ENCODE measurements at regions not wholly inside any gene's neighbourhood (a gene's known extent, or its start where the extent isn't known, plus 50 kb on each side); places are given as distances from the start of the nearest gene placed in this dataset.
"Not testable (repeated sequence)": the region's sequence is repeated elsewhere in the genome, so short reads cannot be mapped to it uniquely, and the experiment has no call there.

DNA sequence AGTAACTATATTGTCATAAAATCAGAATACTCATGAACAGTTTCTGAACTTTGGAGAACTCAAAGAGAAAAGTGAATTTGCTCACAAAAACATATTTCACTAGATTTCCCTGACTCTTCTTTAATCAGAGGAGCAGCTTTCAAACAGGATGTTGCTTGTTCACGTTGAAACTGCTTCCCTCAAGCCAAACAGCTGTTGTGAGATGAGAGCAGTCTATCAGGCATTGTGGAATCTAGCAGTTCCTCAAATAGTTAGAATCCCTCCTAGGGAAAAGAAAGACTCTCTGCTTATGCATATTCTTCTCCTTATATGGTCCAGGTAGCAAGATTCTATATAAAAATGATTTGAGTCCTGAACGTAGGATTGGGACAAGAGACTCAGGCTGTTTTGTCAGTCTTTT, 1012.1 kb downstream of the FAM133A start:
- CTCF ChIA-PET = no interaction called here
- no peak for ATAC-seq (ENCODE audit: low read depth)

DNA sequence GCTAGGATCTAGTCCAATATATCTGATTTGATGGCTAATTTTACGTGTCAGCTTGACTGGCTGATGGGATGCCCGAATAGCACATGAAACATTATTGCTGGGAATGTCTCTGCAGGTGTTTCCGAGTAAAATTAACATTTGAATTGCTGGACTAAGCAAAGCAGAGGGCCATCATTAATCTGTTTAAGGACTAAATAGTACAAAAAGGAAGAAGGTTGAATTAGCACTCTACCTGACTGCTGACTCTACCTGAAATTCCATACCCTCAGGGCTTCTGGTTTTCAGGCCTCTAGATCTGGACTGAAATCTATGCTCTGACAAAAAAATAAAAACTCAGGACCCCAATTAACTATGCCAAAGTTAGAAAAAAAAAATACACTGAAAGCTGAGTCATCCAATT, 1021.9 kb downstream of the FAM133A start:
- Mint-ChIP-seq H3K4me1 (no peaks in the 10 kb centered on the region), H3K36me3 (ENCODE audit: low read depth) (no peaks in the 10 kb centered on the region), H3K27ac (no peak overlapping the region), H3K4me3 (no peak overlapping the region), H3K27me3 (no peaks in the 10 kb centered on the region), H3K9me3 (no peaks in the 10 kb centered on the region)
- ChIA-PET POLR2A (no interaction called here), CTCF (no interaction called here)
- ATAC-seq (ENCODE audit: low read depth) (no peak), DNase-seq (no peak)
- intact Hi-C loops (cut with micrococcal nuclease) = no loop called here
- TF ChIP-seq CTCF (IDR thresholded peaks at IDR 0.05) = no peak

More for the DNA sequence above, 1012.1 kb downstream of the FAM133A start:
- Mint-ChIP-seq H3K4me3 (no peak overlapping the region), H3K4me1 (no peaks in the 10 kb centered on the region), H3K27ac (no peak overlapping the region), H3K36me3 (ENCODE audit: low read depth) (no peaks in the 10 kb centered on the region), H3K9me3 (no peaks in the 10 kb centered on the region), H3K27me3 (no peaks in the 10 kb centered on the region)
- intact Hi-C loops (cut with micrococcal nuclease) = no loop called here
- TF ChIP-seq CTCF (IDR thresholded peaks at IDR 0.05) = no peak
- DNase-seq = no peak
- POLR2A ChIA-PET = no interaction called here

DNA sequence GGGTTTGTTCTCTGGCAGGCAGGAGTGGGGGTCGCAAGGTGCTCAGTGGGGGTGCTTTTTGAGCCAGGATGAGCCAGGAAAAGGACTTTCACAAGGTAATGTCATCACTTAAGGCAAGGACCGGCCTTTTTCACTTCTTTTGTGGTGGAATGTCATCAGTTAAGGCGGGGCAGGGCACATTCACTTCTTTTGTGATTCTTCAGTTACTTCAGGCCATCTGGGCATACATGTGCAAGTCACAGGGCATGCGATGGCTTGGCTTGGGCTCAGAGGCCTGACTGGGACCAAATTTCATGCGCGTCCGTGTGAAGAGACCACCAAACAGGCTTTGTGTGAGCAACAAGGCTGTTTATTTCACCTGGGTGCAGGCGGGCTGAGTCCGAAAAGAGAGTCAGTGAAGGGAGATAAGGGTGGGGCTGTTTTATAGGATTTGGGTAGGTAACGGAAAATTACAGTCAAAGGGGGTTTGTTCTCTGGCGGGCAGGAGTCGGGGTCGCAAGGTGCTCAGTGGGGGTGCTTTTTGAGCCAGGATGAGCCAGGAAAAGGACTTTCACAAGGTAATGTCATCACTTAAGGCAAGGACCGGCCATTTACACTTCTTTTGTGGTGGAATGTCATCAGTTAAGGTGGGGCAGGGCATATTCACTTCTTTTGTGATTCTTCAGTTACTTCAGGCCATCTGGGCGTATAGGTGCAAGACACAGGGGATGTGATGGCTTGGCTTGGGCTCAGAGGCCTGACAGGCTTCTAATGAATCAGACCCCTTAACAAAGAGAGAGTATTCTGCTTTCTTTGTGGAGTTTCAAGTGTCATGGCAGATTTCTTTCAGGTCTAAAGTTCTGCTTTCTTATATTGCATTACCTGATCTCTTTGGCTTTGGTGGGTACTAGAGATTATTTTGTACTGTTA, 1030.6 kb downstream of the FAM133A start:
- ATAC-seq (ENCODE audit: low read depth); H3K9me3 Mint-ChIP-seq; H3K36me3 Mint-ChIP-seq (ENCODE audit: low read depth); H3K27me3 Mint-ChIP-seq; DNase-seq; POLR2A ChIA-PET; CTCF ChIA-PET; H3K4me1 Mint-ChIP-seq; H3K4me3 Mint-ChIP-seq; intact Hi-C loops (cut with micrococcal nuclease); H3K27ac Mint-ChIP-seq: not testable (repeated sequence)

GRCh38 chrX:94721386-94721785, 1047.4 kb downstream of the FAM133A start:
- no peak for ATAC-seq (ENCODE audit: low read depth)
- H3K36me3 Mint-ChIP-seq (ENCODE audit: low read depth) = no peaks in the 10 kb centered on the region
- no peak overlapping the region for H3K27ac Mint-ChIP-seq
- no peaks in the 10 kb centered on the region for H3K4me1 Mint-ChIP-seq
- H3K27me3 Mint-ChIP-seq = no peaks in the 10 kb centered on the region
- no peak for TF ChIP-seq CTCF (IDR thresholded peaks at IDR 0.05)
- H3K9me3 Mint-ChIP-seq = peaks cover 2% of the 10 kb centered on the region
- CTCF ChIA-PET = no interaction called here
- POLR2A ChIA-PET = no interaction called here
- no peak overlapping the region for H3K4me3 Mint-ChIP-seq
- DNase-seq = no peak
- intact Hi-C loops (cut with micrococcal nuclease) = no loop called here

DNA sequence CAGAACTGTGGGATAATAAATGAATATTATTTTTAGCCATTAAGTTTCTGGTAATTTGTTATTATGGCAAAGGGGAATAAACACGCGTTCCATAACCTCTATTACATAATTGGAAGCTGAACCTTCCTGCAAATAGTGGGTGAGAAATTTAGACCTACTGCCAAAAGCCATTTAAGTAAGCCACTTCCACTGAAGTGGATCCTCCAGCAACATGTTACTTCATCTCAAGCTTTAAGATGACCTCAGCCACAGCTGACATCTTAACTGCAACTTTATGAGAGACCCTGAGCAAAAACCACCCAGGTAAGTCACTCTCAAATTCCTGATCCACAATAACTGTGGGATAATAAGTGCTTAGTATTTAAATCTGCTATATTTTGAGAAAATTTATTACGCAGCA, 1048.6 kb downstream of the FAM133A start:
- intact Hi-C loops (cut with micrococcal nuclease) = no loop called here
- H3K36me3 Mint-ChIP-seq (ENCODE audit: low read depth) = no peaks in the 10 kb centered on the region
- H3K27ac Mint-ChIP-seq = no peak overlapping the region
- no peak overlapping the region for H3K4me3 Mint-ChIP-seq
- DNase-seq = no peak
- no peak for TF ChIP-seq CTCF (IDR thresholded peaks at IDR 0.05)
- H3K27me3 Mint-ChIP-seq = no peaks in the 10 kb centered on the region
- no peak for ATAC-seq (ENCODE audit: low read depth)
- H3K4me1 Mint-ChIP-seq = no peaks in the 10 kb centered on the region
- ChIA-PET CTCF (no interaction called here), POLR2A (no interaction called here)
- H3K9me3 Mint-ChIP-seq = peaks cover 2% of the 10 kb centered on the region

GRCh38 chrX:94742772-94743171, 1068.8 kb downstream of the FAM133A start:
- Mint-ChIP-seq H3K36me3 (ENCODE audit: low read depth) (no peaks in the 10 kb centered on the region), H3K4me1 (no peaks in the 10 kb centered on the region), H3K9me3 (no peaks in the 10 kb centered on the region), H3K27me3 (no peaks in the 10 kb centered on the region), H3K4me3 (no peak overlapping the region), H3K27ac (no peak overlapping the region)
- ChIA-PET CTCF (no interaction called here), POLR2A (no interaction called here)
- no peak for TF ChIP-seq CTCF (IDR thresholded peaks at IDR 0.05)
- intact Hi-C loops (cut with micrococcal nuclease) = no loop called here
- no peak for ATAC-seq (ENCODE audit: low read depth)
- no peak for DNase-seq

Data from activated B cell treated with CpG ODN at 0.5 μM for 24 hours (primary cell).